Adrenal gland (tissue), 5 donors: ENCODE measurements at regions not wholly inside any gene's neighbourhood (a gene's known extent, or its start where the extent isn't known, plus 50 kb on each side); places are given as distances from the start of the nearest gene placed in this dataset.

Experiments used
- CTCF ChIP-seq, 6 experiments: fragments of 450-650 bp in 4 of 6; fragments of 200-600 bp in 2 of 6; sonication (generic) in 1 of 6; IDR thresholded peaks; 1 replicate in 5 of 6; 2 replicates in 1 of 6; pipeline versions ENCODE4 v1.5.1 to v1.8.0; 2016 to 2021; ENCODE audit warnings: antibody characterized with exemption in 6 of 6, mild to moderate bottlenecking in 2 of 6, moderate library complexity in 1 of 6
- POLR2A ChIP-seq, 2 donors: fragments of 450-650 bp; IDR thresholded peaks; one replicate each; pipeline ENCODE4 v1.6.1; 2017; ENCODE audit warnings: antibody characterized with exemption in 2 of 2, mild to moderate bottlenecking in 2 of 2, moderate library complexity in 1 of 2
- donor health status: DM: no; HTN: no; CAD: no.

GRCh38 chr13:89315287-89315686, 1644.1 kb downstream of the SLITRK5 start:
- TF ChIP-seq CTCF (IDR thresholded peaks at IDR 0.05) (no peak), POLR2A (IDR thresholded peaks at IDR 0.05) (no peak)
